ENCODE measurements at regions not wholly inside any gene's neighbourhood (a gene's known extent, or its start where the extent isn't known, plus 50 kb on each side); places are given as distances from the start of the nearest gene placed in this dataset.

- no peak overlapping the region for H3K4me3 ChIP-seq (ENCODE audit: low read depth, low read length)
- TF ChIP-seq CTCF (IDR thresholded peaks at IDR 0.05; ENCODE audit: low read depth, low read length, missing control alignments), result no peak
- no peak for DNase-seq (ENCODE audit: low read depth)
Measured at GRCh38 chrX:128780934-128781333, 728.7 kb upstream of the ACTRT1 start.

- no peak for DNase-seq (ENCODE audit: low read depth)
- H3K4me3 ChIP-seq (ENCODE audit: low read depth, low read length), result no peak overlapping the region
- TF ChIP-seq CTCF (IDR thresholded peaks at IDR 0.05; ENCODE audit: low read depth, low read length, missing control alignments), result no peak
Measured at GRCh38 chrX:128769495-128769894, 717.3 kb upstream of the ACTRT1 start.

- H3K4me3 ChIP-seq (ENCODE audit: low read depth, low read length), result no peak overlapping the region
- no peak for TF ChIP-seq CTCF (IDR thresholded peaks at IDR 0.05; ENCODE audit: low read depth, low read length, missing control alignments)
- no peak for DNase-seq (ENCODE audit: low read depth)
Measured at GRCh38 chrX:128759745-128760144, 707.5 kb upstream of the ACTRT1 start.

GRCh38 chrX:128759177-128759576 lies 707.0 kb upstream of the ACTRT1 start:
- TF ChIP-seq CTCF (IDR thresholded peaks at IDR 0.05; ENCODE audit: low read depth, low read length, missing control alignments), result no peak
- no peak overlapping the region for H3K4me3 ChIP-seq (ENCODE audit: low read depth, low read length)
- no peak for DNase-seq (ENCODE audit: low read depth)

- no peak for TF ChIP-seq CTCF (IDR thresholded peaks at IDR 0.05; ENCODE audit: low read depth, low read length, missing control alignments)
- DNase-seq (ENCODE audit: low read depth), result no peak
- H3K4me3 ChIP-seq (ENCODE audit: low read depth, low read length), result no peak overlapping the region
Measured at GRCh38 chrX:128754130-128754529, 701.9 kb upstream of the ACTRT1 start.

- no peak for TF ChIP-seq CTCF (IDR thresholded peaks at IDR 0.05; ENCODE audit: low read depth, low read length, missing control alignments)
- no peak overlapping the region for H3K4me3 ChIP-seq (ENCODE audit: low read depth, low read length)
- DNase-seq (ENCODE audit: low read depth), result no peak
Measured at GRCh38 chrX:128739539-128739938, 687.3 kb upstream of the ACTRT1 start.

- DNase-seq (ENCODE audit: low read depth), result no peak
- H3K4me3 ChIP-seq (ENCODE audit: low read depth, low read length), result no peak overlapping the region
- no peak for TF ChIP-seq CTCF (IDR thresholded peaks at IDR 0.05; ENCODE audit: low read depth, low read length, missing control alignments)
Measured at GRCh38 chrX:128728943-128729342, 676.7 kb upstream of the ACTRT1 start.

All from GM12864 (cell line).